ENCODE measurements at regions not wholly inside any gene's neighbourhood (a gene's known extent, or its start where the extent isn't known, plus 50 kb on each side); places are given as distances from the start of the nearest gene placed in this dataset.
"Not testable (repeated sequence)": the region's sequence is repeated elsewhere in the genome, so short reads cannot be mapped to it uniquely, and the experiment has no call there.

DNA sequence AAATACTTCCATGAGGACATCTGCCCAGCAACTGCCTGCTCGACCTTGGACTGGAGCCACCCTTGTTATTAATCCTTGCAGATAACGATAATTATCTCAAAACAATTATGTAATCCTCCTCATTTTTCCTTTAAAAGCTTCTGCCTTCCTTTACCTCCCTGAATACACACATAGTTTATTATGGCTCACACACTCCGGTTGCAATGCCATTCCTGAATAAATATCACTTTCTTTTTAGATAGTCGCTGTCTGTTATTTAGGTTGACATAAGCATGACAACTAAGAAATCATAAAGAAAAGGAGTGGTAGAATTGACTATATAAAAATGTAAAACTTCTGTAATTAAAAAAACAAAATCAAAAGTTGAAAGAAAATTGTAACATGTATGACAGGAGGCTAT is 64.8 kb downstream of the B4GALT7 start:
- ATAC-seq (ENCODE audit: low FRiP score); H3K36me3 ChIP-seq (ENCODE audit: control insufficient read depth in 1 of 2, insufficient read depth in 2 of 2, low read length in 1 of 2): not testable (repeated sequence)
- WGBS, 2 donors, result 90 to 93% methylated on average over 3 of the region's 4 CpGs

DNA sequence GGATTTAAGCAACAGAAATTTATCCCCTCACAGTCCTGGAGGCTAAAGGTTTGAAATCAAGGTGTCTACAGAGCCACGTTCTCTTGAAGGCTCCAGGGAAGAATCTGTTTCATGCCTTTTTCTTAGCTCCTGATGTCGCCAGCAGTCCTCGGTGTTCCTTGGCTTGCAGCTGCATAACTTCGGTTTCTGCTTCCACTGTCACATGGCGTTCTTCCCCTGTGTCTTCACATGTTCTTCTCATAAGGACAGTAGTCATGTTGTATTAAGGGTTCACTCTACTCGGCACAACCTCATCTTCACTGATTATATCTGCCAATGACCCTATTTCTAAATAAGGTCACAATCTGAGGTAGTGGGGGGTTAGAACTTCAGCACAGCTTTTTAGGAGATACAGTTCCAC is 65.2 kb downstream of the B4GALT7 start:
- not testable (repeated sequence) for H3K27ac ChIP-seq (ENCODE audit: low read depth in 1 of 2, low read length in 2 of 2)

More for the DNA sequence above, 64.8 kb downstream of the B4GALT7 start:
- intact Hi-C loops (cut with DNase I); H3K27ac ChIP-seq (ENCODE audit: low read depth in 1 of 2, low read length in 2 of 2); DNase-seq; H3K27me3 ChIP-seq (ENCODE audit: control insufficient read depth in 1 of 2, insufficient read depth in 2 of 2, low read length in 1 of 2); H3K4me1 ChIP-seq (ENCODE audit: control insufficient read depth in 1 of 2, insufficient read depth in 2 of 2, low read length in 2 of 2); H3K9me3 ChIP-seq (ENCODE audit: control insufficient read depth, low read length); H3K4me3 ChIP-seq (ENCODE audit: low read length in 2 of 2): not testable (repeated sequence)

DNA sequence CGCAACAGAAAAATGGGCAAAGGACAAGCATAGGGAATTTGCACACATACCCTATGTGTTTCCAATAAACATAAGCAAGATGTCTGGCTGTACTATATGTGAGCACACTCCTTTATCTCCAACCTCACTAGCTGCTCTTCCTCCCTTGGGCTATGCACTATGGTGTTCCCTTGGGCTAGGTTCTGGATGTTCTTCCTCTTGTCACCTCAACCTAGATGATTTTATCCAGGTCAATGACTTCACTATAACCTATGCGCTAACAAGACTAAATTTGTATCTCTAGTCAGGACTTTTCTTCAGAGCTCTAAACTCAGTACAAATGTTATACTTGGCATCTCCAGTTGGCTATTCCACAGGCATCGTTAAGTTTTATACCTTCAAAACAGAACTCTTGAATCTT is 66.0 kb downstream of the B4GALT7 start:
- H3K27ac ChIP-seq (ENCODE audit: low read depth in 1 of 2, low read length in 2 of 2); H3K4me1 ChIP-seq (ENCODE audit: control insufficient read depth in 1 of 2, insufficient read depth in 2 of 2, low read length in 2 of 2); intact Hi-C loops (cut with DNase I); H3K27me3 ChIP-seq (ENCODE audit: control insufficient read depth in 1 of 2, insufficient read depth in 2 of 2, low read length in 1 of 2); H3K36me3 ChIP-seq (ENCODE audit: control insufficient read depth in 1 of 2, insufficient read depth in 2 of 2, low read length in 1 of 2); DNase-seq; H3K9me3 ChIP-seq (ENCODE audit: control insufficient read depth, low read length); ATAC-seq (ENCODE audit: low FRiP score); H3K4me3 ChIP-seq (ENCODE audit: low read length in 2 of 2): not testable (repeated sequence)
- WGBS, 2 donors, result 88 to 96% methylated on average over 1 of the region's 3 CpGs

More for the DNA sequence above, 65.2 kb downstream of the B4GALT7 start:
- H3K27me3 ChIP-seq (ENCODE audit: control insufficient read depth in 1 of 2, insufficient read depth in 2 of 2, low read length in 1 of 2); H3K4me3 ChIP-seq (ENCODE audit: low read length in 2 of 2); H3K9me3 ChIP-seq (ENCODE audit: control insufficient read depth, low read length); H3K4me1 ChIP-seq (ENCODE audit: control insufficient read depth in 1 of 2, insufficient read depth in 2 of 2, low read length in 2 of 2); H3K36me3 ChIP-seq (ENCODE audit: control insufficient read depth in 1 of 2, insufficient read depth in 2 of 2, low read length in 1 of 2); ATAC-seq (ENCODE audit: low FRiP score); DNase-seq; intact Hi-C loops (cut with DNase I): not testable (repeated sequence)
- WGBS, 2 donors, result 71 to 100% methylated on average over 1 to 4 of the region's 6 CpGs

DNA sequence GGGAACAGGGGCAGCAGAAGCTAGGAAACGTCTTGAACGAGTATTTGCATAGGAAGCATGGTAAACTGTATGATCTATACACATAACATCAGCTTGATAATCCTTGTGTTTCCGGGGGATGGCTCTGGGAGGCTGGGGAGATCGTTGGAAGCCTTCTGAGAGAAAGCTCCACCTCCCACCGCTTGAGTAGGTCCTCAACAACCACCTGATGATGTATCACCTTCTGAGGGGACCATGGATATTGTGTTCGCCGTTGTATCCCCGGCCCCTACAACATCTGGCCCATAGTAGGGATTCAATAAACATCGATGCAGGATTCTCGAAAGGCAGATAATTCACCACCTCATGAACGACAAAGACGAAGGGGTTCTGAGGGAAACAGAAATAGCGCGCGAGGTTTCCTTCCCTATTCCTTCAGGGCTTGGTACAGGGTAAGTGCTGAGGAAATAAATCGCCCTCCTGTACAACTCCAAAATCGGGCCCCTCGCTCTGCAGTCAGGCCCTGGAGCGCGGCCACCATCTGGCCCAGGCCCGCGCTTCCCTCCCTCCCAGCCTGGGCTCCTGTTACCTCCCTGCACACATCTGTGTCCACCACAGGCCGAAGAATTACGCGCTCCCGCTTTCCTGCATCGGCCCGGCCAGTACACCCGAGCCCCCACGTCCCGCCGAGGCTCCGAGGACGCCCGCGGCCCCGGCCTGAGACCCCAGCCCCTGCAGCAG is 71.3 kb downstream of the B4GALT7 start:
- ATAC-seq (ENCODE audit: low FRiP score), result peak; percentile 59
- WGBS, 2 donors, result 9 to 15% methylated on average over 6 to 7 of the region's 37 CpGs
- H3K27me3 ChIP-seq (ENCODE audit: control insufficient read depth in 1 of 2, insufficient read depth in 2 of 2, low read length in 1 of 2); H3K4me3 ChIP-seq (ENCODE audit: low read length in 2 of 2); H3K9me3 ChIP-seq (ENCODE audit: control insufficient read depth, low read length); H3K4me1 ChIP-seq (ENCODE audit: control insufficient read depth in 1 of 2, insufficient read depth in 2 of 2, low read length in 2 of 2); intact Hi-C loops (cut with DNase I); H3K27ac ChIP-seq (ENCODE audit: low read depth in 1 of 2, low read length in 2 of 2); DNase-seq; H3K36me3 ChIP-seq (ENCODE audit: control insufficient read depth in 1 of 2, insufficient read depth in 2 of 2, low read length in 1 of 2): not testable (repeated sequence)

DNA sequence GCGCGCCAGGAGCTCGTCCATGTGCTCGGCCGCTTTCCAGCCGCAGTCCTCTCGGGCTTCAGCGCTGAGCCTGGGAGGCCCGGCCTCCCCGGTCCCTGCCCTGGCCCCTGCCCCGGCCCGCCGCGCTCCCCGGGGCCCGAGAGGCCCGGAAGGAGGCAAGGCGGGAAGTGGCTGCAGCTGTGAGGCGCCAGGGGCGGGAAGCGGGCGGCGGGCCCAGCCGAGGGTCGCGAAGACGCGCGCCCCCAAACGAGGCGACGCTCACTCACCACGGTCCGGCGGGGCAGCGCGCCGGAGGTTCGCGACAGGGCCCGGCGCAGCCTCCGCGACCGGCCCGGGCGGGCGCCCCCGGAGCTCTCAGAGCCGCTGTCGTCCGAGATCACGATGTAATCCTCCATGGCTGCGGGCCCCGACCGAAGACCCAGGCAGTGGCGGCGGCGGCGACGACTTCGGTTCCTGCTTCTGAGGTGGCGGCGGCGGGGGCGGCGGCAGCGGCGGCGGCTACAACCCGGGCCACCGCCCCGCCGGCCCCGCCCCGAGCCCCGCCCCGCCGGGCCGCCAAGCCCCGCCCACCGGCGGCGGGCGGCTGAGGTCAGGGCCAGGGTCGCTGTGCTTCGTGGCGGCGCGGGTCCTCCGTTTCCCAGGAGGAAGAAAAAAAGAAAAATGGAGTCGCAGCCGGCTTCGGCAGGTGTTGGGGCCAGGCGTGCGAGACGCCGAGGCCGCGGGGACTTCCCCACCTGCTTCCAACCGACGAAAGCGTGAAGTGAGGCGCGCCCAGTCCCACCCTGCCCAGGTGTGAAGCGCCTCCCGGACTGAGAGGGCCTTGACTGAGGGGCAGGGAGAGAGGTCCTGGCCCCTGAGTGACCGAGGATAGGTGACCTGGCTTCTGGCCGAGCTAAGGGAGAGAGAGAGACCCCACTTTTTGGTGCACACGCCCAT is 72.1 kb downstream of the B4GALT7 start:
- 1% methylated on average over 35 to 43 of the region's 110 CpGs for WGBS, 2 donors
- not testable (repeated sequence) for H3K27ac ChIP-seq (ENCODE audit: low read depth in 1 of 2, low read length in 2 of 2)

More for the DNA sequence above, 72.1 kb downstream of the B4GALT7 start:
- H3K27me3 ChIP-seq (ENCODE audit: control insufficient read depth in 1 of 2, insufficient read depth in 2 of 2, low read length in 1 of 2); intact Hi-C loops (cut with DNase I); H3K36me3 ChIP-seq (ENCODE audit: control insufficient read depth in 1 of 2, insufficient read depth in 2 of 2, low read length in 1 of 2); H3K9me3 ChIP-seq (ENCODE audit: control insufficient read depth, low read length); H3K4me1 ChIP-seq (ENCODE audit: control insufficient read depth in 1 of 2, insufficient read depth in 2 of 2, low read length in 2 of 2): not testable (repeated sequence)
- ATAC-seq (ENCODE audit: low FRiP score) (peak; percentile 63), DNase-seq (peak; percentile 79 to 88)
- H3K4me3 ChIP-seq (ENCODE audit: low read length in 2 of 2), result peak overlapping the region; percentile 72 to 80
